SU-DHL-6 (cell line): ENCODE measurements at regions not wholly inside any gene's neighbourhood (a gene's known extent, or its start where the extent isn't known, plus 50 kb on each side); places are given as distances from the start of the nearest gene placed in this dataset.

ENCODE experiments used
- CTCF ChIP-seq: fragments of 200-600 bp; sonication (generic); IDR thresholded peaks from one replicate; pipeline ENCODE4 v1.5.1; 2017; ENCODE audit warnings: antibody characterized with exemption, mild to moderate bottlenecking, low read length, moderate library complexity; ENCODE audit not compliant: insufficient read depth, poor library complexity, severe bottlenecking
- EZH2phosphoT487 ChIP-seq: fragments of 200-600 bp; sonication (generic), shearing (Covaris generic); conservative IDR thresholded peaks from 2 replicates; pipeline ENCODE4 v1.6.1; 2018; ENCODE audit warnings: mild to moderate bottlenecking, antibody characterized with exemption, low read length, moderate library complexity, mixed read lengths

GRCh38 chr18:29096079-29096770 is 919.3 kb upstream of the CDH2 start:
- TF ChIP-seq CTCF (no peak), EZH2phosphoT487 (no peak)
